CD8-positive, alpha-beta memory T cell (primary cell): ENCODE measurements at regions not wholly inside any gene's neighbourhood (a gene's known extent, or its start where the extent isn't known, plus 50 kb on each side); places are given as distances from the start of the nearest gene placed in this dataset.

Experiments used
- CTCF ChIA-PET: fragments of 350-600 bp; sonication (Branson Sonifier 250); formaldehyde crosslinking; loops from one replicate; lab custom pipeline; 2021; ENCODE audit warnings: antibody characterized with exemption; lab: Charles Lee
- POLR2A ChIA-PET: fragments of 350-600 bp; sonication (Branson Sonifier 250); formaldehyde crosslinking; loops from one replicate; lab custom pipeline; 2021; ENCODE audit warnings: antibody characterized with exemption; lab: Charles Lee
- DNase-seq, 5 donors: peaks; one replicate each; pipeline versions ENCODE4 v3.0.0 to v3.0.0-alpha.2; 2020 to 2022; ENCODE audit warnings: mixed read lengths in 1 of 5
- H3K27ac ChIP-seq: one replicate; pipeline ENCODE4 v1.7.0; 2013; ENCODE audit warnings: low read depth, mild to moderate bottlenecking, low read length, moderate library complexity
- H3K27me3 ChIP-seq: 2 replicates; pipeline ENCODE4 v1.7.0; 2013; ENCODE audit warnings: low read length, mild to moderate bottlenecking; ENCODE audit not compliant: insufficient read depth, poor library complexity, severe bottlenecking
- H3K36me3 ChIP-seq: 2 replicates; pipeline ENCODE4 v1.7.0; 2013; ENCODE audit warnings: mild to moderate bottlenecking, low read length, moderate library complexity; ENCODE audit not compliant: insufficient read depth
- H3K4me1 ChIP-seq: 2 replicates; pipeline ENCODE4 v1.7.0; 2013; ENCODE audit warnings: mild to moderate bottlenecking, low read length, moderate library complexity; ENCODE audit not compliant: insufficient read depth
- H3K4me3 ChIP-seq: 2 replicates; pipeline ENCODE4 v1.7.0; 2013; ENCODE audit warnings: mild to moderate bottlenecking, low read length
- H3K9me3 ChIP-seq: 2 replicates; pipeline ENCODE4 v1.7.0; 2013; ENCODE audit warnings: mild to moderate bottlenecking, low read length
- H3K27ac Mint-ChIP-seq, 8 donors: one replicate each; pipeline ENCODE4 v1.8.0; 2020 to 2021; ENCODE audit warnings: mixed read lengths in 8 of 8, mild to moderate bottlenecking in 6 of 8, inconsistent platforms in 3 of 8, moderate library complexity in 3 of 8
- H3K27me3 Mint-ChIP-seq, 2 donors: one replicate each; pipeline ENCODE4 v1.8.0; 2020 to 2021; ENCODE audit warnings: mixed read lengths in 2 of 2, mild to moderate bottlenecking in 1 of 2, moderate library complexity in 1 of 2
- H3K36me3 Mint-ChIP-seq, 3 donors: one replicate each; pipeline ENCODE4 v1.8.0; 2020 to 2021; ENCODE audit warnings: mixed read lengths in 3 of 3, inconsistent platforms in 1 of 3, mild to moderate bottlenecking in 1 of 3
- H3K4me1 Mint-ChIP-seq, 3 donors: one replicate each; pipeline ENCODE4 v1.8.0; 2020 to 2021; ENCODE audit warnings: mixed read lengths in 3 of 3, inconsistent platforms in 1 of 3, mild to moderate bottlenecking in 1 of 3
- H3K4me3 Mint-ChIP-seq, 7 donors: one replicate each; pipeline ENCODE4 v1.8.0; 2020 to 2021; ENCODE audit warnings: mixed read lengths in 7 of 7, mild to moderate bottlenecking in 6 of 7, moderate library complexity in 4 of 7, inconsistent platforms in 2 of 7
- H3K9me3 Mint-ChIP-seq, 5 donors: one replicate each; pipeline ENCODE4 v1.8.0; 2020 to 2022; ENCODE audit warnings: mixed read lengths in 5 of 5, mild to moderate bottlenecking in 3 of 5, moderate library complexity in 2 of 5, inconsistent platforms in 1 of 5

DNA sequence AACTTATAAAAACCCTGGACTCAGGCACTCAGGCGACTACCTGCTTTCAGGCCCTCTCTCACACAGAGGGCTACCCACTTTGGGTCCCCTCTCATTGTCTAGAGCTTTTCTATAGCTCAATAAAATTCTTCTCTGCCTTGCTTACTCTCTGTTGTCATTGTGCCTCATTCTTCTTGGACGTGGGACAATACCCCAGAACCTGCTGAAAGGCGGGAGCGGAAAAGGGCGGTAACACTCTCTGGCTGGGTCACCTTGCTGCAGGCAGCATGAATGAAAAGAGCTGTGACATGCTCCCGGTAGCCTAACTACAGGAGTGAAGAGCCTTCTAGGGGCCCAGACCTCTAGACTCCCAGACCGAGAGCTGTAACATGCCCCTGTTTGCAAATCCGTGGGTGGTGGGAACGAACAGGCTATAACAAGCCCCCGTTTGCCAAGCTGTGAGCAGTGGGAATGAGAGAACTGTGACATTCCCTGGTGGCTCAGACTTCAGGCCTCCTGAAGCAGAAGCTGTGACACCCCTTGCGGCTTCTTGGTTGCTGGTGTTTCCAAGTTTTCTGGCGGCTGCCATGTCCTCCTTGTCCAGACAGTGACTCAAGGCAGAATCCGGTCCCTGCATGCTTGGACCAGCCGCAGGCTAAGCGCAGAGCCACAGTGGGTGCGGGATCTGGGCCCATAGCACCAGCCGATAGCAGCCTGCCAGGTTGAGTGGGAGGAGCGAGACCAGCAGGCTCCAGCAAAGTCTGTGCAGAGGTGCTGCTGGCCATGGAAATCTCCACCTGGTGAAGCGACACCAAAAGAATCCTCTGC lies 684.6 kb downstream of the ARAP2 start:
- H3K9me3 ChIP-seq: no peaks in the 10 kb centered on the region
- ChIA-PET CTCF (no interaction called here), POLR2A (no interaction called here)
- H3K36me3 Mint-ChIP-seq: peaks cover 0 to 2% (median 0%) of the 10 kb centered on the region in 3 donors
- peak in 1 of 5 donors; percentile 36 for DNase-seq
- H3K4me3 Mint-ChIP-seq: no peak overlapping the region
- no peaks in the 10 kb centered on the region for H3K27me3 ChIP-seq
- H3K9me3 Mint-ChIP-seq: peaks cover 0 to 3% (median 0%) of the 10 kb centered on the region in 5 donors
- H3K4me1 Mint-ChIP-seq: no peaks in the 10 kb centered on the region
- H3K27ac Mint-ChIP-seq: no peak overlapping the region
- H3K4me1 ChIP-seq: no peaks in the 10 kb centered on the region
- H3K27me3 Mint-ChIP-seq: no peaks in the 10 kb centered on the region
- no peak overlapping the region for H3K4me3 ChIP-seq
- H3K36me3 ChIP-seq: no peaks in the 10 kb centered on the region
- H3K27ac ChIP-seq: no peak overlapping the region

DNA sequence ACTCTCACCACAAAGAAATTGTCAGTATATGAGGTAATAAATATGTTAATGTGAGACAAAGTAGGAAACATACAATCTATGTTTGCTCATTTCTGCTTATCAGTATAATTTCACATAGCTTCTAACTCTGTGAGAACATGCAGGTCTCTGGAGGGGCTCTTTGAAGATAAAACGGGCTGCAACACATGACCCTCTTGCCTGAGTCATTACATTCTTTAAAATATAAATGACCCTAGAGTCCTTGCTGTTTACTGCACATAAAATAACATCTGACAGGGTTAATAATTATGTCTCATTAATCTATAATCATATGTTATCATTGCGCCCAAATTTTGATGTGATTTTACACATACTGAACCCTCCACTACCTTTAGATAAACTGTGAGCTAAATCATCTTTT lies 681.5 kb downstream of the ARAP2 start:
- H3K4me1 Mint-ChIP-seq: no peaks in the 10 kb centered on the region
- Histone ChIP-seq H3K4me1 (no peaks in the 10 kb centered on the region), H3K4me3 (no peak overlapping the region), H3K27ac (no peak overlapping the region), H3K27me3 (no peaks in the 10 kb centered on the region), H3K36me3 (no peaks in the 10 kb centered on the region), H3K9me3 (no peaks in the 10 kb centered on the region)
- DNase-seq: no peak
- H3K36me3 Mint-ChIP-seq: peaks cover 0 to under 1% (median 0%) of the 10 kb centered on the region in 3 donors
- ChIA-PET POLR2A (no interaction called here), CTCF (no interaction called here)
- peaks cover 0 to 2% (median 0%) of the 10 kb centered on the region in 5 donors for H3K9me3 Mint-ChIP-seq
- H3K27me3 Mint-ChIP-seq: no peaks in the 10 kb centered on the region
- H3K27ac Mint-ChIP-seq: no peak overlapping the region
- no peak overlapping the region for H3K4me3 Mint-ChIP-seq

DNA sequence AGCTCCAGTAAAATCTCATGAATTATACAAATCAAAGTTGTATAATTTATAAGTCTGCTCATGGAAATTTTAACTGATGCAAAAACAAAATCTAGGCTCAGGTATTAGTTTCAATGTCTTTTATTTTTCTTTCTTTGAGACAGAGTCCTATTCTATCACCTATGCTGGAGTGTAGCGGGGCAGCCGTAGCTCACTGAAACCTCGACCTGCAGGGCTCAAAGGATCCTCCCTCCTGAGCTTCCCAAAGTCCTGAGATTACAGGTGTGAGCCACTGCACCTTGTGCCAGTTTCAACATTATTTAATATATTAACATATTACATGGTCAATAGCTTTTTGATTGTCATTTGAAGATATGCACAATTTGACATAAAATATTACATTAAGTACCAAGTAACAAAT lies 678.7 kb downstream of the ARAP2 start:
- no peak for DNase-seq
- H3K27me3 Mint-ChIP-seq: no peaks in the 10 kb centered on the region
- no peaks in the 10 kb centered on the region for H3K9me3 ChIP-seq
- no peaks in the 10 kb centered on the region for H3K36me3 ChIP-seq
- H3K4me1 Mint-ChIP-seq: no peaks in the 10 kb centered on the region
- no peak overlapping the region for H3K27ac ChIP-seq
- ChIA-PET POLR2A (no interaction called here), CTCF (no interaction called here)
- H3K27me3 ChIP-seq: no peaks in the 10 kb centered on the region
- H3K27ac Mint-ChIP-seq: no peak overlapping the region
- H3K4me1 ChIP-seq: no peaks in the 10 kb centered on the region
- H3K4me3 Mint-ChIP-seq: no peak overlapping the region
- no peaks in the 10 kb centered on the region for H3K9me3 Mint-ChIP-seq
- H3K36me3 Mint-ChIP-seq: no peaks in the 10 kb centered on the region
- no peak overlapping the region for H3K4me3 ChIP-seq

DNA sequence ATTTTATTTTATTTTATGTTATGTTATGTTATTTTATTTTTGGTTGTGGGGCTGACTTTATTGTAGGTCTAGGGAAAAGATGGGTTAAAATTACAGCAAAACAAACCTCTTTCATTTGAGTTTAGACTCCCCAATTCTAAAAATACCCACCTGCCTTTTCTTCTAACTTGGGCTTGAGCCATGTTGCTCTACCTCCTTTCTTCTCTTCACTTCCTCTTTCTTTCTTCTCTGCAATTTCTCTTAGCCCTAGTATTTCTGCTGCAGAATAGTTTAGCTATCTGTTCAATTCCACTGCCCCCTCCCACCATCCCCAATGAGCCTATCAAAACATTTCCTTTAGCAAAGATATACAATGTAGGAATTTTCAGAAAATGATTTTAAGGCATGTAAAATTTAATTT lies 653.3 kb downstream of the ARAP2 start:
- no peak for DNase-seq
- Mint-ChIP-seq H3K4me3 (no peak overlapping the region), H3K4me1 (no peaks in the 10 kb centered on the region), H3K27me3 (no peaks in the 10 kb centered on the region), H3K36me3 (no peaks in the 10 kb centered on the region), H3K9me3 (peaks cover 0 to 5% (median 0%) of the 10 kb centered on the region in 5 donors), H3K27ac (no peak overlapping the region)
- CTCF ChIA-PET: no interaction called here
- POLR2A ChIA-PET: no interaction called here
- Histone ChIP-seq H3K27me3 (no peaks in the 10 kb centered on the region), H3K27ac (no peak overlapping the region), H3K9me3 (no peaks in the 10 kb centered on the region), H3K36me3 (no peaks in the 10 kb centered on the region), H3K4me3 (no peak overlapping the region), H3K4me1 (no peaks in the 10 kb centered on the region)

DNA sequence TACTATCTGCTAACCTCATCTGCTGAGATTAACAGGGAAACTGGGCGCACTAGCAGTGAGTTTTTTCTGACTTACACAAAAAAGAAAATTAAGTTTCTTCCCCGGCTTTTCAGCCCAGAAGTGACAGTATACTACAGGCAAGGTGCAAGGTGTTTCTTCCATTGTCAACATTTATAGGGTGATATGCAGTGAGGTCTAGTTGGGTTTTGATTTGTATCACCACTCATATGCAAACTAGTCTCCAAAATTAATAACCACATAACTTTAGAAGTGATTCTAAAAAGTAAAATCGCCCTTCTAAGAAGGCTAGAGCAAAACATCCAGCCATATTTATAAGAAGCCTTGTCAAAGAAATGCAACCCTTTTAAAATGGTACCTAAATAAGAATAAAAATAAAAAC lies 640.1 kb downstream of the ARAP2 start:
- Histone ChIP-seq H3K9me3 (no peaks in the 10 kb centered on the region), H3K27me3 (no peaks in the 10 kb centered on the region), H3K36me3 (no peaks in the 10 kb centered on the region), H3K27ac (no peak overlapping the region), H3K4me1 (no peaks in the 10 kb centered on the region), H3K4me3 (no peak overlapping the region)
- Mint-ChIP-seq H3K4me1 (no peaks in the 10 kb centered on the region), H3K27me3 (peaks cover 0 to 3% of the 10 kb centered on the region in 2 donors), H3K4me3 (no peak overlapping the region), H3K36me3 (no peaks in the 10 kb centered on the region), H3K27ac (no peak overlapping the region), H3K9me3 (peaks cover 0 to 2% (median 0%) of the 10 kb centered on the region in 5 donors)
- CTCF ChIA-PET: no interaction called here
- DNase-seq: no peak
- POLR2A ChIA-PET: no interaction called here

DNA sequence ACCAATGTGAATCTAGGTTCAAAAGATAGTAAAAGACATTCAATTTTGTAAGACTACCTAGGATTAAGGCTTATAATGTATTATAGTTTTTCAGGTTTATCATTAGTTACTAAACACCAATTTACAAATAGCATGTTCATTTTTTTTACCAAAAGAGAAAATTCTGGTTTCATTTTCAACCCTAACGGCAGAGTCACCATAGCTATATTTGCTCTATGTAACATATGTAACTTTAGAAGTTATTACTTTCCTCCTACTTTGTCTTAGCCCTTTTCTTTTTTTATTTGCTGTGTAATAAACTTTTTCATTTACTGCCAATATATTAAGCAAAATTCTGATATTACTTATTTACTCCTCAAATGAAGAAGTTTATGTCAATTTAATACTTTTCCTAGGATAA lies 639.6 kb downstream of the ARAP2 start:
- no peaks in the 10 kb centered on the region for H3K36me3 Mint-ChIP-seq
- no peak for DNase-seq
- Histone ChIP-seq H3K4me3 (no peak overlapping the region), H3K36me3 (no peaks in the 10 kb centered on the region), H3K27me3 (no peaks in the 10 kb centered on the region), H3K9me3 (no peaks in the 10 kb centered on the region), H3K27ac (no peak overlapping the region), H3K4me1 (no peaks in the 10 kb centered on the region)
- H3K4me3 Mint-ChIP-seq: no peak overlapping the region
- CTCF ChIA-PET: no interaction called here
- no peak overlapping the region for H3K27ac Mint-ChIP-seq
- POLR2A ChIA-PET: no interaction called here
- H3K27me3 Mint-ChIP-seq: peaks cover 0 to 3% of the 10 kb centered on the region in 2 donors
- peaks cover 0 to 2% (median 0%) of the 10 kb centered on the region in 5 donors for H3K9me3 Mint-ChIP-seq
- H3K4me1 Mint-ChIP-seq: no peaks in the 10 kb centered on the region

DNA sequence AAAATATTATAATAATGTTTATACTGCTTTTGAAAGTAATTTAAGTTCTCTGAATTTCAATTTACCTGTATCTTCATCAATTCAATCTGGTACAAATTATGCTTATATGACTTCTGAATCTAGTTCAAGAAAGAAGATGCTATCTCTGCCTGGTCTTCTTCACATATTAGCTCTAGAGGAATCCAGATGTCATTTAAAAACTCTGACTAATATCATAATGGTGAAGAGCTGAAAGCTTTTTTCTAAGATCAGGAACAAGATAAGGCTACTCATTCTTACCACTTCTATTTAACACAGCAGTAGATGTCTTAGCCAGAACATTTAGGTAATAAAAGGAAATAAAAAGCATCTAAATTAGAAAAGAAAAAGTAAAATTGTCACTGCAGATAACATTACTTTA lies 636.1 kb downstream of the ARAP2 start:
- Mint-ChIP-seq H3K9me3 (peaks cover 0 to 3% (median 0%) of the 10 kb centered on the region in 5 donors), H3K27ac (no peak overlapping the region), H3K36me3 (no peaks in the 10 kb centered on the region), H3K4me3 (no peak overlapping the region), H3K27me3 (no peaks in the 10 kb centered on the region), H3K4me1 (no peaks in the 10 kb centered on the region)
- no peak overlapping the region for H3K27ac ChIP-seq
- H3K9me3 ChIP-seq: no peaks in the 10 kb centered on the region
- no peaks in the 10 kb centered on the region for H3K27me3 ChIP-seq
- no peak for DNase-seq
- no peaks in the 10 kb centered on the region for H3K36me3 ChIP-seq
- no peaks in the 10 kb centered on the region for H3K4me1 ChIP-seq
- ChIA-PET CTCF (no interaction called here), POLR2A (no interaction called here)
- no peak overlapping the region for H3K4me3 ChIP-seq

DNA sequence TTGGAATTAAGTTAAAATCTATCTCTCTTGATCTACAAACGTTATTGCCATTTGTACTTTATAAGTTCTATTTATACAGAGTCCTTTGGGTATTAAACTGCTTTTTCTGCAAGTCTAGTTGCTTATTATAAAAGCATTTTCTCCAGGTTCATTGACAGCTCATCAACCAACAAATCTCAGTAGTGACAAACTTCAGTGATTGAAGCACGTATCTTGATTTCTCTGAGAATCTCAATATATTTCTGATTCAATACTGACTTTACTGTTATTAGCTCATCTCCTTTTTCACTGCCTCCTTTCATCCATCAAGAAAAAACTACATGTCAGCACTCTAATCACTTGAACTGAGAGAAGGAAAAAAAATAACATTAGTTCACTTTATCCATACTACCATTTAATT lies 630.2 kb downstream of the ARAP2 start:
- CTCF ChIA-PET: no interaction called here
- Mint-ChIP-seq H3K27me3 (no peaks in the 10 kb centered on the region), H3K4me3 (no peak overlapping the region), H3K27ac (no peak overlapping the region), H3K36me3 (no peaks in the 10 kb centered on the region), H3K9me3 (peaks cover 0 to 2% (median 0%) of the 10 kb centered on the region in 5 donors), H3K4me1 (no peaks in the 10 kb centered on the region)
- POLR2A ChIA-PET: no interaction called here
- Histone ChIP-seq H3K9me3 (no peaks in the 10 kb centered on the region), H3K4me3 (no peak overlapping the region), H3K36me3 (no peaks in the 10 kb centered on the region), H3K27me3 (no peaks in the 10 kb centered on the region), H3K27ac (no peak overlapping the region), H3K4me1 (no peaks in the 10 kb centered on the region)
- DNase-seq: no peak
